ENCODE measurements at regions not wholly inside any gene's neighbourhood (a gene's known extent, or its start where the extent isn't known, plus 50 kb on each side); places are given as distances from the start of the nearest gene placed in this dataset.

DNA sequence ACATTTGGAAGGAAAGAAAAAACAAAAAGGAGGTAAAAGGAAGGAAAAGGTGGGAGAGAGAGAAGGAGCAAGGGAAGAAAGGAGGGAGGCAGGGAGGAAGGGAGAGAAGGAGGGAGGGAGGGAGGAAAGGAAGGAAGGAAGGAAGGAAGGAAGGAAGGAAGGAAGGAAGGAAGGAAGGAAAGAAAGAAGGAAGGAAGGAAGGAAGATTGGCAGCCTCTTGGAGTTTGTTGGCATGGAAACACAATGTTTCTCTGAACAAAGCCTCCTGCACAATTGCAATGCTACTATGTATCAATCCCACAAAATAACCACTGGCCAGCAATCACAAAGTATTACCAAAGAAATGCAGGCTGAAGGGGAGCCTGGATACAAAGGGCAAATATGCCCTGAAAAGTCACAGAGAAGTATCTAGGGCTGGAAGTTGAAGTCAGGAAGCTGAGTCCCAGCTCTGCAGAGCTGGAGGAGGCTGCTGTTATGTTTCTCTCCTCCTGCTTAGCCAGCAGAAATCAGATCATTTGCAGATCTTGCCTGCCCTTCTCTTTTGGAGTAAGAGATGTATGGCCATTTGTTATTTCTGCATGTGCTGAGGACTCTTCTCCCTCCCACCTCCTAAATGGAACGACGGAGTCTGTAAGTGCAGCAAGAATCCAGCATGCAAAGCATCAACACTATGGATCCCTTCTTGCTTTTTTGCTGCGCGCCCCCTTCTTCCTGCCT, 195.9 kb upstream of the LDB2 start:
- ChIA-PET POLR2A (ENCODE audit: unreplicated experiment) (no interaction called here), CTCF (no interaction called here)
- Histone ChIP-seq H3K9ac (ENCODE audit: low read length) (no peak overlapping the region), H3K79me2 (ENCODE audit: low read length) (no peaks in the 10 kb centered on the region), H3K27me3 (ENCODE audit: low read length) (peaks cover 7% of the 10 kb centered on the region; the same call in 1 of the 2 replicates), H3F3A (ENCODE audit: low read length, unreplicated experiment) (no peaks in the 10 kb centered on the region), H3K9me2 (replicated peaks; ENCODE audit: low read length) (no peaks in the 10 kb centered on the region), H3K27ac (ENCODE audit: low read length) (no peak overlapping the region), H3K36me3 (ENCODE audit: low read depth, low read length) (no peaks in the 10 kb centered on the region), H3K4me3 (ENCODE audit: low read length) (no peak overlapping the region), H3K4me2 (ENCODE audit: low read length) (no peak overlapping the region), H3K4me1 (ENCODE audit: insufficient read depth, low read length) (no peaks in the 10 kb centered on the region), H4K20me1 (ENCODE audit: low read length) (no peaks in the 10 kb centered on the region), H3K9me3 (ENCODE audit: low read length) (no peaks in the 10 kb centered on the region), H2AFZ (ENCODE audit: low read length) (no peak overlapping the region)
- TF ChIP-seq EZH2 (IDR thresholded peaks at IDR 0.05; ENCODE audit: low read length, unreplicated experiment) (no peak), CTCF (conservative IDR thresholded peaks at IDR 0.05; ENCODE audit: low read depth, low read length) (no peak), EZH2phosphoT487 (IDR thresholded peaks at IDR 0.05; ENCODE audit: borderline replicate concordance, low read length) (no peak)
- BruUV-seq (replicated peaks) = no TSS peak
- intact Hi-C loops (cut with micrococcal nuclease) = no loop called here
- no peak for ATAC-seq
- no peak for DNase-seq

DNA sequence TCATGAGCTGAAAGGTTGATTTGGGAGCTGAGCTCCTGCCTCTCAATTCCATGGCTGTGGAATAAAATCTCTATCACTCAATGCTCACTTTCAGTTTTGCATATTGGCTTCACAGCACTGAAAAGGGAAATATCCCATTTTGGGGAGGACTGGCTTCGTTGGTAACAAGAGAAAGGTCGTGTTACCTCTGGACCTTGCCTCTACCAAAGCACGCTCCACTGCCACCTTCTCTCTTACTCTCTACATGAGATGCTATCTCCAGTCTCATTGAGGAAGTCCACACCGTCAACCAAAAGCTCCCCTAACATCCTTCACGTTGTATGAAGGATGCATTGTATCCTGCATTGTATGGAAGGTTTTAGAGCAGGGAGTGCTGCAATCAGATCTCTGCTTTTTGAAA, 195.0 kb upstream of the LDB2 start:
- BruUV-seq (replicated peaks) = no TSS peak
- Histone ChIP-seq H3K4me2 (ENCODE audit: low read length) (no peak overlapping the region), H3K4me1 (ENCODE audit: insufficient read depth, low read length) (no peaks in the 10 kb centered on the region), H3K9ac (ENCODE audit: low read length) (no peak overlapping the region), H3K9me3 (ENCODE audit: low read length) (no peaks in the 10 kb centered on the region), H2AFZ (ENCODE audit: low read length) (no peak overlapping the region), H3K36me3 (ENCODE audit: low read depth, low read length) (no peaks in the 10 kb centered on the region), H3F3A (ENCODE audit: low read length, unreplicated experiment) (no peaks in the 10 kb centered on the region), H3K27ac (ENCODE audit: low read length) (no peak overlapping the region), H3K79me2 (ENCODE audit: low read length) (no peaks in the 10 kb centered on the region), H3K4me3 (ENCODE audit: low read length) (no peak overlapping the region), H3K9me2 (replicated peaks; ENCODE audit: low read length) (no peaks in the 10 kb centered on the region), H4K20me1 (ENCODE audit: low read length) (no peaks in the 10 kb centered on the region), H3K27me3 (ENCODE audit: low read length) (peaks cover 7% of the 10 kb centered on the region; the same call in 1 of the 2 replicates)
- CTCF ChIA-PET = no interaction called here
- TF ChIP-seq EZH2phosphoT487 (IDR thresholded peaks at IDR 0.05; ENCODE audit: borderline replicate concordance, low read length) = no peak
- TF ChIP-seq EZH2 (IDR thresholded peaks at IDR 0.05; ENCODE audit: low read length, unreplicated experiment) = no peak
- no peak for TF ChIP-seq CTCF (conservative IDR thresholded peaks at IDR 0.05; ENCODE audit: low read depth, low read length)
- intact Hi-C loops (cut with micrococcal nuclease) = no loop called here
- POLR2A ChIA-PET (ENCODE audit: unreplicated experiment) = no interaction called here
- no peak for DNase-seq
- no peak for ATAC-seq

GRCh38 chr4:17092736-17093437, 194.4 kb upstream of the LDB2 start:
- H3K4me3 ChIP-seq (ENCODE audit: low read length) = no peak overlapping the region
- no TSS peak for BruUV-seq (replicated peaks)
- ChIA-PET CTCF (no interaction called here), POLR2A (ENCODE audit: unreplicated experiment) (no interaction called here)
- no peaks in the 10 kb centered on the region for H3K79me2 ChIP-seq (ENCODE audit: low read length)
- H3K27me3 ChIP-seq (ENCODE audit: low read length) = peaks cover 7% of the 10 kb centered on the region; the same call in 1 of the 2 replicates
- no peaks in the 10 kb centered on the region for H3K36me3 ChIP-seq (ENCODE audit: low read depth, low read length)
- no peak overlapping the region for H2AFZ ChIP-seq (ENCODE audit: low read length)
- H3K27ac ChIP-seq (ENCODE audit: low read length) = no peak overlapping the region
- TF ChIP-seq CTCF (conservative IDR thresholded peaks at IDR 0.05; ENCODE audit: low read depth, low read length) (no peak), EZH2phosphoT487 (IDR thresholded peaks at IDR 0.05; ENCODE audit: borderline replicate concordance, low read length) (no peak), EZH2 (IDR thresholded peaks at IDR 0.05; ENCODE audit: low read length, unreplicated experiment) (no peak)
- no peaks in the 10 kb centered on the region for H3F3A ChIP-seq (ENCODE audit: low read length, unreplicated experiment)
- H3K4me1 ChIP-seq (ENCODE audit: insufficient read depth, low read length) = no peaks in the 10 kb centered on the region
- intact Hi-C loops (cut with micrococcal nuclease) = no loop called here
- no peak overlapping the region for H3K4me2 ChIP-seq (ENCODE audit: low read length)
- no peak overlapping the region for H3K9ac ChIP-seq (ENCODE audit: low read length)
- no peaks in the 10 kb centered on the region for H3K9me2 ChIP-seq (replicated peaks; ENCODE audit: low read length)
- DNase-seq = no peak
- H4K20me1 ChIP-seq (ENCODE audit: low read length) = no peaks in the 10 kb centered on the region
- no peak for ATAC-seq
- H3K9me3 ChIP-seq (ENCODE audit: low read length) = no peaks in the 10 kb centered on the region
